Hepatocyte (in vitro differentiated cells): ENCODE measurements at regions not wholly inside any gene's neighbourhood (a gene's known extent, or its start where the extent isn't known, plus 50 kb on each side); places are given as distances from the start of the nearest gene placed in this dataset.

ENCODE experiments used
- DNase-seq: peaks from one replicate; pipeline ENCODE4 v3.0.0-alpha.2; 2016; ENCODE audit warnings: low spot score
- H2AFZ ChIP-seq: fragments of 200-600 bp; sonication (generic); 2 replicates; pipeline ENCODE4 v1.6.0; 2016; ENCODE audit warnings: antibody characterized with exemption, mild to moderate bottlenecking
- H3K27ac ChIP-seq: fragments of 200-600 bp; sonication (generic); 2 replicates; pipeline ENCODE4 v1.5.1; 2016; ENCODE audit warnings: mild to moderate bottlenecking
- H3K27me3 ChIP-seq: fragments of 200-600 bp; sonication (generic); 2 replicates; pipeline ENCODE4 v1.6.1; 2016
- H3K36me3 ChIP-seq: fragments of 200-600 bp; sonication (generic); replicated peaks from 2 replicates; pipeline ENCODE4 v1.5.1; 2016; ENCODE audit warnings: low read depth; ENCODE audit not compliant: insufficient read depth
- H3K4me1 ChIP-seq: fragments of 200-600 bp; sonication (generic); 2 replicates; pipeline ENCODE4 v1.5.1; 2016; ENCODE audit warnings: mild to moderate bottlenecking, moderate library complexity; ENCODE audit not compliant: insufficient read depth
- H3K4me2 ChIP-seq: fragments of 200-600 bp; sonication (generic); 2 replicates; pipeline ENCODE4 v1.6.0; 2016
- H3K4me3 ChIP-seq: fragments of 200-600 bp; sonication (generic); 2 replicates; pipeline ENCODE4 v1.5.1; 2016; ENCODE audit warnings: mild to moderate bottlenecking
- H3K79me2 ChIP-seq: fragments of 200-600 bp; sonication (generic); 2 replicates; pipeline ENCODE4 v1.6.0; 2017; ENCODE audit warnings: mild to moderate bottlenecking
- H3K9me2 ChIP-seq: fragments of 200-600 bp; sonication (generic); replicated peaks from 2 replicates; pipeline ENCODE4 v1.6.0; 2017; ENCODE audit warnings: mild to moderate bottlenecking; ENCODE audit not compliant: insufficient read depth
- H3K9me3 ChIP-seq: fragments of 200-600 bp; sonication (generic); 2 replicates; pipeline ENCODE4 v1.5.1; 2016; ENCODE audit warnings: low read depth, mild to moderate bottlenecking
- H4K20me1 ChIP-seq: fragments of 200-600 bp; sonication (generic); 2 replicates; pipeline ENCODE4 v1.6.0; 2016; ENCODE audit warnings: mild to moderate bottlenecking; ENCODE audit not compliant: insufficient read depth, poor library complexity, severe bottlenecking
- EZH2 ChIP-seq: fragments of 200-600 bp; sonication (generic); IDR thresholded peaks from 2 replicates; pipeline ENCODE4 v1.6.1; 2016; ENCODE audit warnings: antibody characterized with exemption, mild to moderate bottlenecking, borderline replicate concordance
- EZH2phosphoT487 ChIP-seq: fragments of 200-600 bp; sonication (generic); IDR thresholded peaks from one replicate; pipeline ENCODE4 v1.6.1; 2018; ENCODE audit warnings: antibody characterized with exemption, mild to moderate bottlenecking, low read depth, moderate library complexity; ENCODE audit not compliant: unreplicated experiment, severe bottlenecking
- WGBS: methylation state at CpG from one replicate; pipeline ENCODE4 v1.1.6; 2016; ENCODE audit warnings: low lambda C conversion rate; ENCODE audit errors: missing lambda C conversion rate; 5-methylcytosine and 5-hydroxymethylcytosine counted together
- TF ChIP-seq, protein P1 (sequence below): fragments of 200-600 bp; sonication (generic); IDR thresholded peaks from 2 replicates; pipeline ENCODE4 v1.5.1; 2016; ENCODE audit warnings: antibody characterized with exemption, mild to moderate bottlenecking; ENCODE audit not compliant: poor library complexity

DNA sequence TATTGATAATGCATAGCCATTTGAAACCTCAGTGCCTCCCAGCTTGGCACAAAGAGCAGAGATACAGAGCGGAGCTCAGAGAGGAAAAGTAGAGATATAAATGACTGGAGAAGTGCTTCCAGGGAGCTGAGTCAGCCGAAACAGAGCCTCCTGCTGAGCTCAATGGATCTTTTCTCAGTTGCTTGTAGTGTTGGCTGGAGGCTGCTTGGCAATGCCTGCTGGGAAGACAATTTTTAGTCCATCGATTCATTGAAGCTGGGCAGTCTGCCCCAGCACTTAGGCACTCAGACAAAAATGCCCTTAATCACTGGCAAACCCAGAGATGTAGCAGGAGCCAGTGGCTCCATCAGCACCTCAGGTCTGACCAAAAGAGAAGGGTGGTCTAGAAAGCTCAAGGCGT lies 81.3 kb upstream of the SETBP1 start:
- Histone ChIP-seq H3K27ac (no peak overlapping the region), H3K9me2 (no peaks in the 10 kb centered on the region), H4K20me1 (no peaks in the 10 kb centered on the region), H3K4me2 (no peak overlapping the region), H3K9me3 (no peaks in the 10 kb centered on the region), H3K36me3 (no peaks in the 10 kb centered on the region), H2AFZ (no peak overlapping the region), H3K4me1 (peaks cover 7% of the 10 kb centered on the region), H3K27me3 (no peaks in the 10 kb centered on the region), H3K79me2 (no peaks in the 10 kb centered on the region), H3K4me3 (no peak overlapping the region)
- DNase-seq = peak; percentile 11
- 91% methylated on average over 4 of the region's 4 CpGs for WGBS
- TF ChIP-seq, protein P1, sequence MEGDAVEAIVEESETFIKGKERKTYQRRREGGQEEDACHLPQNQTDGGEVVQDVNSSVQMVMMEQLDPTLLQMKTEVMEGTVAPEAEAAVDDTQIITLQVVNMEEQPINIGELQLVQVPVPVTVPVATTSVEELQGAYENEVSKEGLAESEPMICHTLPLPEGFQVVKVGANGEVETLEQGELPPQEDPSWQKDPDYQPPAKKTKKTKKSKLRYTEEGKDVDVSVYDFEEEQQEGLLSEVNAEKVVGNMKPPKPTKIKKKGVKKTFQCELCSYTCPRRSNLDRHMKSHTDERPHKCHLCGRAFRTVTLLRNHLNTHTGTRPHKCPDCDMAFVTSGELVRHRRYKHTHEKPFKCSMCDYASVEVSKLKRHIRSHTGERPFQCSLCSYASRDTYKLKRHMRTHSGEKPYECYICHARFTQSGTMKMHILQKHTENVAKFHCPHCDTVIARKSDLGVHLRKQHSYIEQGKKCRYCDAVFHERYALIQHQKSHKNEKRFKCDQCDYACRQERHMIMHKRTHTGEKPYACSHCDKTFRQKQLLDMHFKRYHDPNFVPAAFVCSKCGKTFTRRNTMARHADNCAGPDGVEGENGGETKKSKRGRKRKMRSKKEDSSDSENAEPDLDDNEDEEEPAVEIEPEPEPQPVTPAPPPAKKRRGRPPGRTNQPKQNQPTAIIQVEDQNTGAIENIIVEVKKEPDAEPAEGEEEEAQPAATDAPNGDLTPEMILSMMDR = no peak
- no peak for TF ChIP-seq EZH2
- no peak for TF ChIP-seq EZH2phosphoT487

DNA sequence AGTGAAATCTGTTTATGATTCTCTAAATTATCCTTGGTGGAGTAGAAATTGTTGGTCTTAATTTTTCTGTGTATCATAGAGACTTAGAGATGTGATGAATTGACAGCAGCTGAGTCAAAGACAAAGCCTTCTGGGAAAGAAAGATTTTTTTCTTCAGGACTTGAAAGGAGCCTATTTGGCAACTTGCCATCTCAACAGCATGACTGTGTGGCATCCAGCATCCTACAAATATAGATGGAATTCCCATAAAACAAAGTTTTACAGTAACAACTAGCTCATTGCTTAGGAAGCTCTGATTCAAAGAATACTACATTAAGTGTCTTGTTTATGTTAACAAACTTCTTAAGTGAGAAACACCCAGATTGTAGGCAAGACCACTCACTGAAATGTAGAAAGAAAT lies 79.2 kb upstream of the SETBP1 start:
- Histone ChIP-seq H3K4me1 (no peaks in the 10 kb centered on the region), H3K27ac (no peak overlapping the region), H2AFZ (no peak overlapping the region), H3K79me2 (no peaks in the 10 kb centered on the region), H4K20me1 (no peaks in the 10 kb centered on the region), H3K36me3 (no peaks in the 10 kb centered on the region), H3K4me3 (no peak overlapping the region), H3K9me3 (no peaks in the 10 kb centered on the region), H3K4me2 (no peak overlapping the region), H3K27me3 (no peaks in the 10 kb centered on the region), H3K9me2 (no peaks in the 10 kb centered on the region)
- DNase-seq = peak; percentile 55
- TF ChIP-seq EZH2phosphoT487 = no peak
- TF ChIP-seq, protein P1 = no peak
- TF ChIP-seq EZH2 = no peak

- TF ChIP-seq EZH2phosphoT487 (no peak), EZH2 (no peak)
- TF ChIP-seq, protein P1 = no peak
- DNase-seq = no peak
- Histone ChIP-seq H3K4me2 (no peak overlapping the region), H3K9me3 (no peaks in the 10 kb centered on the region), H3K27me3 (no peaks in the 10 kb centered on the region), H3K36me3 (no peaks in the 10 kb centered on the region), H3K4me1 (no peaks in the 10 kb centered on the region), H3K27ac (peak overlapping the region; percentile 32), H3K9me2 (no peaks in the 10 kb centered on the region), H3K4me3 (no peak overlapping the region), H3K79me2 (no peaks in the 10 kb centered on the region), H2AFZ (no peak overlapping the region), H4K20me1 (no peaks in the 10 kb centered on the region)
- 74% methylated on average over 2 of the region's 2 CpGs for WGBS
Measured at GRCh38 chr18:44602380-44602779, 78.3 kb upstream of the SETBP1 start.

- Histone ChIP-seq H3K4me2 (no peak overlapping the region), H3K9me3 (no peaks in the 10 kb centered on the region), H3K36me3 (no peaks in the 10 kb centered on the region), H3K4me1 (no peaks in the 10 kb centered on the region), H3K4me3 (no peak overlapping the region), H4K20me1 (no peaks in the 10 kb centered on the region), H3K9me2 (no peaks in the 10 kb centered on the region), H2AFZ (no peak overlapping the region), H3K79me2 (no peaks in the 10 kb centered on the region), H3K27me3 (no peaks in the 10 kb centered on the region), H3K27ac (peak overlapping the region; percentile 32)
- DNase-seq = no peak
- TF ChIP-seq EZH2phosphoT487 = no peak
- TF ChIP-seq, protein P1 = no peak
- no peak for TF ChIP-seq EZH2
- WGBS = 59% methylated on average over 1 of the region's 1 CpG
Measured at GRCh38 chr18:44602845-44603244, 77.8 kb upstream of the SETBP1 start.
